Activated T-helper 2 cell treated with anti-CD3 and anti-CD28 coated beads, Interferon-gamma antibody, Interleukin-2, Interleukin-4, amounts not matched to agents 10 μg/mL and 5 μg/mL and 100 μg/mL, durations not matched to agents 14 hours and 24 hours and 36 hours (primary cell): ENCODE measurements at regions not wholly inside any gene's neighbourhood (a gene's known extent, or its start where the extent isn't known, plus 50 kb on each side); places are given as distances from the start of the nearest gene placed in this dataset.
"Not testable (repeated sequence)": the region's sequence is repeated elsewhere in the genome, so short reads cannot be mapped to it uniquely, and the experiment has no call there.

Experiments used
- DNase-seq: peaks from one replicate; pipeline ENCODE4 v3.0.0; 2021; ENCODE audit warnings: low spot score
- H3K27ac Mint-ChIP-seq: one replicate; pipeline ENCODE4 v1.8.0; 2021; ENCODE audit warnings: mixed read lengths
- H3K27me3 Mint-ChIP-seq: one replicate; pipeline ENCODE4 v1.8.0; 2021; ENCODE audit warnings: low read depth, mixed read lengths
- H3K36me3 Mint-ChIP-seq: one replicate; pipeline ENCODE4 v1.8.0; 2021; ENCODE audit warnings: low read depth, mixed read lengths
- H3K4me1 Mint-ChIP-seq: one replicate; pipeline ENCODE4 v1.8.0; 2021; ENCODE audit warnings: low read depth, mixed read lengths
- H3K4me3 Mint-ChIP-seq: one replicate; pipeline ENCODE4 v1.8.0; 2021; ENCODE audit warnings: low read depth, mild to moderate bottlenecking, moderate library complexity, mixed read lengths
- H3K9me3 Mint-ChIP-seq: one replicate; pipeline ENCODE4 v1.8.0; 2021; ENCODE audit warnings: mixed read lengths
- intact Hi-C: fragments of 100-400 bp; cut with micrococcal nuclease; formaldehyde crosslinking; loops from one replicate; pipeline ENCODE4 v1.15.1; 2023

DNA sequence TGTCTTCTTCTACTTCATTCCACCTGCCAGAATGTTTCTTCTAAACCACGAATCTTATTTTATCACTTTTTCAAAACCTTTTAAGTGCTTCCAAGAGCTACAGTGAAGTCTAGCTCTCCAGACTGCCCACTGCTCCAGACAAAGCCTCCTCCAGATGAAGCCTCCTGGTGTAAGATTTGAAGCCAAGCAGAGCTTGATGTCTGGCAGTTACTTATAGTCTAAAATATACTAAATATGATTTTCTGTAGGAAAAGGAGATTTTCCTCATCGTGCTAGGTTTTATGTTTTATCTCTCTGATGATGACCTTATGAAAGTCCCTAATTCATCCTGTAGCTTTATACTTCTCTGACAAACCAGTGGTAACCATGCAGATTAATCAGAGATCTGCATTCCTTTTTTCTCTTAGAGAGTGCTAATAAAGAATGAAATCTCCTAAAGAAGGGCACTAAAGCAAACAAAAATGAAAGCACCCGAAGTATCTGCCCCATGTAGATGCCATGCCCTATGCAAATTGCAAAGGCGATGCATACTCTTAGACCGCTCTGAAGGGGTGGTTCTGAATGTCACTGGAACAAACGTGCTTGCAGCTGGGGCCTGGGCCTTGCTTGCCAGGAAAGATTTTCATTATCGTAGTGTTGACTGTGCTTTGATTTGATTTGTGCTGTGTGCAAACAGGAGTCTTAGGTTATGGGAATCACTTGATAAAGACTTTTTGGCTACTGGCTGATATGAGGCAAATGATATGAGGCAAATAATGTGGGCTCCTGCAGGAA is 314.2 kb downstream of the PID1 start:
- H3K27ac Mint-ChIP-seq = no peak overlapping the region
- DNase-seq = no peak
- intact Hi-C loops = no loop called here
- no peaks in the 10 kb centered on the region for H3K27me3 Mint-ChIP-seq
- H3K4me1 Mint-ChIP-seq = no peaks in the 10 kb centered on the region
- peaks cover 10% of the 10 kb centered on the region for H3K9me3 Mint-ChIP-seq
- no peak overlapping the region for H3K4me3 Mint-ChIP-seq
- H3K36me3 Mint-ChIP-seq = no peaks in the 10 kb centered on the region

DNA sequence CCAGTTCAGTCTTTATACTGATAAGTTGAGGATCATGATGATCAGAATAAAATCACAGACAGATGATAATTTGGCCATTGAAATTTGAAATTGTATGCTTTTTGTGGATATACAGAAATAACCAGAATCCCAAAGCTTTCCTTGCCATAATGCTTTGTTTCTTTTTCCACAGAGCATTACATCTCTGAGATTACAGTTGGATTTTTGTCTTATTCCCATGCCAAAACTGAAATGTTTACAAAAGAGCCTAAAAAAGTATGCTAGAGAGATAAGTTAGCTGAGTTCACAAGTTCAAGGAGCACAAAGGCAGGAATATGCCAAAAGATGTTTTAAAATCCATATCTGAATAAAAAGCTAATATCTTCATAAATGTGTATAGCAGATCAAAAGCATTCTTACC is 321.3 kb downstream of the PID1 start:
- H3K27ac Mint-ChIP-seq = no peak overlapping the region
- intact Hi-C loops = no loop called here
- no peaks in the 10 kb centered on the region for H3K36me3 Mint-ChIP-seq
- DNase-seq = no peak
- H3K9me3 Mint-ChIP-seq = peaks cover 12% of the 10 kb centered on the region
- H3K4me1 Mint-ChIP-seq = no peaks in the 10 kb centered on the region
- H3K27me3 Mint-ChIP-seq = no peaks in the 10 kb centered on the region
- no peak overlapping the region for H3K4me3 Mint-ChIP-seq

DNA sequence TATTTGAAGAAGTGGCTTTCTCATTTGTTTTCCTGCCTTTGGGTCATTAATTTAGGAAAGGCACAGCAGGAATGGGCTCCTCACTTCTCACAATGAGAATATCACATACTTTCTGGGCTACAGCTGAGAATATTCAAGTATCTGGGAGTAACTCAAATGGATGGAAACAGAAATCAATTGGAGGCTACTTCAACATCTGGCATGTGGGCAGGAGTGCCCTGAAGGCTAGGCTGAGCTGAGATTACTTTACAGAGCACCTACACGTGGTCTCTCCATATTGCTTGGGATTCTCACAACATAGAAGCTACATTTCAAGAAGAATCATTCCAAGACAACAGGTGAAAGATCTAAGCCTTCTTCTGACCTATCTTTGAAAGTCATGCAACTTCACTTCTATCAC is 325.4 kb downstream of the PID1 start:
- Mint-ChIP-seq H3K4me1 (no peaks in the 10 kb centered on the region), H3K4me3 (no peak overlapping the region), H3K27me3 (no peaks in the 10 kb centered on the region), H3K9me3 (peaks cover 14% of the 10 kb centered on the region), H3K27ac (no peak overlapping the region), H3K36me3 (no peaks in the 10 kb centered on the region)
- no peak for DNase-seq
- intact Hi-C loops = no loop called here

DNA sequence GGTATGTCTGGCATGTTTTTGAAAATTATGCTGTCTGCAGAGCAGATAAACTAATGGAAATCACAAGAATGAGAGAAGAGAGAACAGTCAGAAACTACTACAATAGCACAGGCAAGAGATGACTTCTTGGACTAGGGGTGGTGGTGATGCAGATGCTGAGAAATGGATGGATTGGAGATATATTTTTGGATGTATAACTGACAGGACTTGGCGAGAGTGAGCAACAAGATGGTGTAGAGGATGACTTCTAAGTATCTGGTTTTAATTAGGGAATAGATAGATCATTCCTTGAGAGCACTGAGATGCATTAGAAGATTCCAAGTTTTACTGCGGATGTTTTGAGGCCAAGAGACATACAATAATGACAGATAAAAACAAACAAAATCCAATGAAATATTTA is 328.2 kb downstream of the PID1 start:
- Mint-ChIP-seq H3K4me1 (no peaks in the 10 kb centered on the region), H3K36me3 (no peaks in the 10 kb centered on the region), H3K4me3 (no peak overlapping the region), H3K27me3 (no peaks in the 10 kb centered on the region), H3K9me3 (peaks cover 19% of the 10 kb centered on the region), H3K27ac (no peak overlapping the region)
- no peak for DNase-seq
- intact Hi-C loops = no loop called here

DNA sequence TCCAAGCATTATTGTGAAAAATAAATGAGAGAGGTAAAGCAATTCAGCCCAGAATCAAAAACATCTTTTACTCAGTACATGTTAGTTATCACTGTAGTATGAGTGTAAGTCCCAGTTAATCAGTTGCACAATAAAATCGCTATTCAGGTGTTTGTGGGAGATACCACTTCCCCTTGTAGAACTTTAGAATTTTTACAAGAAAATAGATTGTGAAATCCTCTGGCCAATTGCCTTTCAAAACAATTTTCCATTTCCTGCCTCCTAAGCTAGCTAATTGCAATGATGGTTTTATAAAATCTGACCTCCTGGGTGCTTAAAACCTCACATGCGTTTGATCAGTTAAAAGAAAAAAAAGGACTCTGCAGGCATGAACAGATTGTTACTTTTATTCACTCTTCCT is 332.5 kb downstream of the PID1 start:
- Mint-ChIP-seq H3K9me3 (peaks cover 39% of the 10 kb centered on the region), H3K4me3 (no peak overlapping the region), H3K36me3 (no peaks in the 10 kb centered on the region), H3K27me3 (no peaks in the 10 kb centered on the region), H3K4me1 (no peaks in the 10 kb centered on the region), H3K27ac (no peak overlapping the region)
- no peak for DNase-seq
- intact Hi-C loops = no loop called here

DNA sequence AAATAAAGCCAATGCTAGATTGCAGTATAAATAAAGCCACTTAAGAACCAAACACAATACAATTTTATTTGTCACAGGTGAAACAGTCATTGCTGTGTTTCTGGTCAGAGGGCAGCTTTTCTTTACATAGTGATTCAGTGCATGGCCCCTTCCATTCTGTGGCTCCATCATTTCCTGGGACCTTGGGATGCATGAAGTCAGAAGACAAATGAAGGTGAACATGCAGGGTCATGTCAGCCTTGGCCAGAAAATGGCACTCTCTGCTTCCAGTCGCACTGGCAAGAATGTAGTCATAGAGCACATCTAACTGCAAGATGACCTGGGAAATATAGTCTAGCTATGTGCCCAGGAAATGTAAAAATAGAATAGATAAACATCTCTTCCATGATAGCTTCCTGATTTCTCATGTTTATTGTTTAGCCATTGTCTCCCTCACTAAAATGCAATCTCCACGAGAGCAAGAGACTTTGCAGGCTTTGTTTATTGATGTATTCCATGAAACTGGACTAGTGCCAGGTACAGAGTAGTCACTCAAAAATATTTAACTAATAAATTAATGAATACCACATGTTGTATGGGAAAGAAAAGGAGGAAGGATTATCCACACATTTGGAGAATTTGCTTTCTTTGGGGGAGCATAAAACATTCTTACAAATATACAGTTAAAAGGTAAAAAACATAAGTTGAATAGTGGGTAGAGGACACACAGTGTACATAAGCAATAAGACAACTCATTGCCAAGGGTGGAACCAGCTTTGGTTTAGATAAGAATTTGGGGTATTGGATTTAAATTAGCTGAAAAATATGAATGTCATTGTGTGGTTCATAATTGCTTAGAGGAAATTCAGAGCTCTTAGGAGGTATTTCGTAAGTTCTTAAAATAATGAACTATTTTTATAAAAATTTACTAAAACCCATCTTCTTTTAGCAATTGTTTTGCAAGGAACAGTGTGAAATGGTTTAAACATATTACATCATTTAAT is 343.8 kb downstream of the PID1 start:
- no peak overlapping the region for H3K4me3 Mint-ChIP-seq
- no peaks in the 10 kb centered on the region for H3K27me3 Mint-ChIP-seq
- peaks cover 38% of the 10 kb centered on the region for H3K9me3 Mint-ChIP-seq
- no peaks in the 10 kb centered on the region for H3K4me1 Mint-ChIP-seq
- no peak overlapping the region for H3K27ac Mint-ChIP-seq
- no peak for DNase-seq
- H3K36me3 Mint-ChIP-seq = no peaks in the 10 kb centered on the region
- intact Hi-C loops = no loop called here

DNA sequence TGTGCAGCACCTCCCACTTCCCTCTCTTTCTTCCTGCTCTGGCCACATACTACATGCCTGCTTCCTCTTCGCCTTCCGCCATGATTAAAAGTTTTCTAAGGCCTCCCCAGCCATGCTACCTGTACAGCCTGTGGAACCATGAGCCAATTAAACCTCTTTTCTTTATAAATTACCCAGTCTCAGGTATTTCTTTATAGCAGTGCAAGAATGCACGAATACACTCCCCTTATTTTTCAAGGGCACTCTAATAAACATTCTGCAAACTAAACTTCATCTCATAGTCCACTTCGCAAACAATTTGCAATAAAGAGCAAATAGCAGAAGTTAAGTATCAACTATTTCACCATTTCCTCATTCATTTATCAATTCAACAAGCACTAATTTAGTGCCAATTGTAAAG is 351.3 kb downstream of the PID1 start:
- intact Hi-C loops = no loop called here
- no peaks in the 10 kb centered on the region for H3K36me3 Mint-ChIP-seq
- H3K9me3 Mint-ChIP-seq = peaks cover 26% of the 10 kb centered on the region
- no peak for DNase-seq
- H3K27ac Mint-ChIP-seq = no peak overlapping the region
- no peak overlapping the region for H3K4me3 Mint-ChIP-seq
- no peaks in the 10 kb centered on the region for H3K4me1 Mint-ChIP-seq
- H3K27me3 Mint-ChIP-seq = no peaks in the 10 kb centered on the region

DNA sequence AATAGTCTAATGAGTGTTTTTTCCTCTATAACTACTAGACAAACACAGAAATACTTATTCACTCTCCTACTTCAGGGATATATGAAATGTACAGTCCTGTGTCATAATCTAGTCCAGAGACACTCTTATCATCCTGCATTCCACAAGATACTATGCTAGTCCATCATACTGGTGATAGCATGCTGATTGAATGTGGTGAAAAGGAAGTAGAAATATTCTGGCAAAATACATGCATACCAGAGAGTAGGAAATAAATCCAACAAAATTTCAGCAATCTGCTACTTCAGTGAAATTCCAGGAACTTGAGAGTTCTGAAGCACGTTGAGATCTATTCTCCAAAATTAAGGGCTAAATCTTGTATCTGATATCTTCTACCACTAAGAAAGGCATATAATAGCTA is 353.9 kb downstream of the PID1 start:
- Mint-ChIP-seq H3K4me3 (no peak overlapping the region), H3K36me3 (no peaks in the 10 kb centered on the region), H3K27ac (no peak overlapping the region), H3K9me3 (peaks cover 9% of the 10 kb centered on the region), H3K27me3 (no peaks in the 10 kb centered on the region), H3K4me1 (no peaks in the 10 kb centered on the region)
- no peak for DNase-seq
- intact Hi-C loops = no loop called here

DNA sequence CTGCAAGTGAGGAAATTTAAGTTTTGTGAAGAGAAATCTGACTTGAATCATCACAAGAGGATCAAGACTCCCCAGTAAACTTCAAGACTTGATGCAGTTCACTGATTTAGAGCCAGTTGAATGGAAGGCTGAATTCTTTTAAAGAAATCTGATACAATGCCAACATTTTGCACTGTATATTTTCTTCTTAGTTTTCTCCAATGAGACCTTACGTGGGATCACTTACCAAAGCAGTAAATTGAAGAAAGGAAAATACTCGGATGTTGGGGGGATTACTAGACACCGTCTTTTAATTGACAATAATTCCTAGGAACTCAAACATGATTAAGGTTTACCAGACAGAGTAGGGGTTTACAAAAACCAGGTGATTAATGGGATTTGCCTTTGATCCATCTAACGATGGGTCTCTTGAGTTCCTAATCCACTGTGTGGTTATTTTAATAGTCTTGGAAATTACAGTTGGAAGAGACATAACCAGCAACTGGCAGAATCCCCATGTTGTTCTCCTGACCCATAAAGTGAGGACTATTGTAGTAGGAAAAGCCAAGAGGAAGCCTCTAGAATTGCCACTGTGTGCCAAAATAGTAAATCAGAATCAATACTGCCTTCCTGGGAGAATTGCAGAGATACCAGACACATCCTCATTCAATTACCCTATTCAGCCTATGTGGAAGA is 354.5 kb downstream of the PID1 start:
- Mint-ChIP-seq H3K27me3 (no peaks in the 10 kb centered on the region), H3K4me1 (no peaks in the 10 kb centered on the region), H3K4me3 (no peak overlapping the region), H3K27ac (no peak overlapping the region), H3K36me3 (no peaks in the 10 kb centered on the region), H3K9me3 (peaks cover 9% of the 10 kb centered on the region)
- intact Hi-C loops = no loop called here
- DNase-seq = no peak

DNA sequence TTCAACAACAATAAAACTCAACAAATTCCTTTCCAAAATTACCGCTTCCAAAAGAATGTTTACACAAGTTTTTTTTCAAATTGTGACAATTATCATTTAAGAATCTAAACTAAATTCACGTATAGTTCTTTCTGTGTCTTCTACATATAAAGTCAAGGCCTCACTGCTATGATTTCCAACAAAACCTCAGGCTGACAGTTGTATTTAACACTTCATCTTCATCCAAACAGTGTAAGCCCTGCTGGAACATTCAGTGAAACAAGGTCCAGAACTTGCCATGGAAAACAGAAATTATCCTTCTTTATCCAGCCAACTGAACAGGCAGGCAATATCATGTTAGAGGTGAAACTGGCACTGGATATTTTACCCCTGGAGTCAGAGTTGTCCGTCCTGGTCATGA is 357.9 kb downstream of the PID1 start:
- no peaks in the 10 kb centered on the region for H3K27me3 Mint-ChIP-seq
- H3K27ac Mint-ChIP-seq = no peak overlapping the region
- no peak overlapping the region for H3K4me3 Mint-ChIP-seq
- peaks cover 11% of the 10 kb centered on the region for H3K9me3 Mint-ChIP-seq
- intact Hi-C loops = no loop called here
- no peaks in the 10 kb centered on the region for H3K4me1 Mint-ChIP-seq
- no peaks in the 10 kb centered on the region for H3K36me3 Mint-ChIP-seq
- no peak for DNase-seq

DNA sequence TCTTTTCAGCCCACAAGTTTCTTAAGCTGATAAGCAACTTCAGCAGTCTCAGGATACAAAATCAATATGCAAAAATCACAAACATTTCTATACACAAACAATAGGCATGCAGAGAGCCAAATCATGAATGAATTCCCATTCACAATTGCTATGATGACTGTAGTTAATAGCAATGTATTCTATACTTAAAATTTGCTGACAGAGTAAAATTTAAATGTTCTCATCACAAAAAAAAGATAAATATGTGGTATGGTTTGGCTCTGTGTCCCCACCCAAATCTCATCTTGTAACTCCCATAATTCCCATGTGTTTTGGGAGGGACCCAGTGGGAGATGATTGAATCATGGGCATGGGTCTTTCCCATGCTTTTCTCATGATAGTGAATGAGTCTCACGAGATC is 360.2 kb downstream of the PID1 start:
- H3K36me3 Mint-ChIP-seq, DNase-seq, intact Hi-C loops, H3K4me3 Mint-ChIP-seq, H3K27ac Mint-ChIP-seq, H3K27me3 Mint-ChIP-seq, H3K4me1 Mint-ChIP-seq: not testable (repeated sequence)
- peaks cover 11% of the 10 kb centered on the region for H3K9me3 Mint-ChIP-seq

DNA sequence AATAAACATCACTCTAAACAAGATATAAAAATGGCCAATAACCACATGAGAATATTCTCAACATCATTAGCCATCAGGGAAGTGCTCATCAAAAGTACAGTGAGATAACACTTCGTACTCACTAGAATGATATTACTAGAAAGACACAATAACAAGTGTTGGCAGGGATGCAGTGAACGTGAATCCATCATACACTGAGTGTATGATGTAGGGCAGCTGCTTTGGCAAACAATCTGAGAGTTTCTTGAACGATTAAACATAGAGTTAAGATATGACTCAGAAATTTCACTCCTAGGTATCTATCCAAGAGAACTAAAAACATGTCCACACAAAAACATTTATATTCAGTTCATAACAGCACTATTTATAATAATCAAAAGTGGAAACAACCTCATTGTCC is 368.9 kb downstream of the PID1 start:
- Mint-ChIP-seq H3K9me3 (peaks cover 14% of the 10 kb centered on the region), H3K4me3 (no peak overlapping the region), H3K27me3 (no peaks in the 10 kb centered on the region), H3K36me3 (no peaks in the 10 kb centered on the region), H3K4me1 (no peaks in the 10 kb centered on the region), H3K27ac (no peak overlapping the region)
- DNase-seq = no peak
- intact Hi-C loops = no loop called here

DNA sequence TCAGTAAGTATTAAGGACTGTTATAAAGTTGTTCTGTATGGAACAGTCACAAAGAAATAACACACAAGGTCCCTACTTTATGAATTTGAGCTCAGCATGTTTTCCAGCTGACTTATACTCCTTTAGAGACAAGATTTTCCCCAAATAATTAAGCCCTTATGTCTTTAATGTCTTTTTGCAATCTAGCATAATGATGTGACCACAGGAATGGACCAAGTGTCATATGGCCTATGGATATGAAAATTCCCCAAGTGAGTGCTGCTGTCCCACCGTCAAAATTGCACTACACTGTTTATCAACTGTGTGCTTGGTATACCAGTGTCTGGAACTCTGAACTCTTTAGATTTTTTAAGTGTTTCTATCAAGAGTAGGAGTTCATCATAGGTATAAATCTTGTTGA is 369.6 kb downstream of the PID1 start:
- H3K4me3 Mint-ChIP-seq = no peak overlapping the region
- no peak for DNase-seq
- no peaks in the 10 kb centered on the region for H3K4me1 Mint-ChIP-seq
- intact Hi-C loops = no loop called here
- H3K27ac Mint-ChIP-seq = no peak overlapping the region
- H3K27me3 Mint-ChIP-seq = no peaks in the 10 kb centered on the region
- H3K36me3 Mint-ChIP-seq = no peaks in the 10 kb centered on the region
- H3K9me3 Mint-ChIP-seq = peaks cover 10% of the 10 kb centered on the region
